ENCODE measurements at regions not wholly inside any gene's neighbourhood (a gene's known extent, or its start where the extent isn't known, plus 50 kb on each side); places are given as distances from the start of the nearest gene placed in this dataset.

- peaks cover 6% of the 10 kb centered on the region for H3K9me3 Mint-ChIP-seq (ENCODE audit: low read depth, unreplicated experiment)
- no peak overlapping the region for H3K4me3 Mint-ChIP-seq (ENCODE audit: low read depth, unreplicated experiment)
- no peaks in the 10 kb centered on the region for H3K27me3 Mint-ChIP-seq (ENCODE audit: unreplicated experiment)
- H3K4me1 Mint-ChIP-seq (ENCODE audit: low read depth, unreplicated experiment) = no peaks in the 10 kb centered on the region
- H3K36me3 Mint-ChIP-seq (ENCODE audit: insufficient read depth, unreplicated experiment) = no peaks in the 10 kb centered on the region
- TF ChIP-seq CTCF (IDR thresholded peaks at IDR 0.05; ENCODE audit: unreplicated experiment) = no peak
- intact Hi-C loops (cut with micrococcal nuclease; ENCODE audit: unreplicated experiment) = no loop called here
- BruUV-seq (replicated peaks) = no TSS peak
- DNase-seq = no peak
- no peak overlapping the region for H3K27ac Mint-ChIP-seq (ENCODE audit: unreplicated experiment)
- CTCF ChIA-PET = no interaction called here
Measured at GRCh38 chrX:7220121-7220520, 72.2 kb upstream of the PUDP start.

GRCh38 chrX:7219153-7219705, 71.3 kb upstream of the PUDP start:
- no TSS peak for BruUV-seq (replicated peaks)
- intact Hi-C loops (cut with micrococcal nuclease; ENCODE audit: unreplicated experiment) = no loop called here
- Mint-ChIP-seq H3K9me3 (ENCODE audit: low read depth, unreplicated experiment) (peaks cover 6% of the 10 kb centered on the region), H3K27ac (ENCODE audit: unreplicated experiment) (no peak overlapping the region), H3K4me3 (ENCODE audit: low read depth, unreplicated experiment) (no peak overlapping the region), H3K36me3 (ENCODE audit: insufficient read depth, unreplicated experiment) (no peaks in the 10 kb centered on the region), H3K27me3 (ENCODE audit: unreplicated experiment) (no peaks in the 10 kb centered on the region), H3K4me1 (ENCODE audit: low read depth, unreplicated experiment) (no peaks in the 10 kb centered on the region)
- CTCF ChIA-PET = no interaction called here
- no peak for DNase-seq
- no peak for TF ChIP-seq CTCF (IDR thresholded peaks at IDR 0.05; ENCODE audit: unreplicated experiment)

DNA sequence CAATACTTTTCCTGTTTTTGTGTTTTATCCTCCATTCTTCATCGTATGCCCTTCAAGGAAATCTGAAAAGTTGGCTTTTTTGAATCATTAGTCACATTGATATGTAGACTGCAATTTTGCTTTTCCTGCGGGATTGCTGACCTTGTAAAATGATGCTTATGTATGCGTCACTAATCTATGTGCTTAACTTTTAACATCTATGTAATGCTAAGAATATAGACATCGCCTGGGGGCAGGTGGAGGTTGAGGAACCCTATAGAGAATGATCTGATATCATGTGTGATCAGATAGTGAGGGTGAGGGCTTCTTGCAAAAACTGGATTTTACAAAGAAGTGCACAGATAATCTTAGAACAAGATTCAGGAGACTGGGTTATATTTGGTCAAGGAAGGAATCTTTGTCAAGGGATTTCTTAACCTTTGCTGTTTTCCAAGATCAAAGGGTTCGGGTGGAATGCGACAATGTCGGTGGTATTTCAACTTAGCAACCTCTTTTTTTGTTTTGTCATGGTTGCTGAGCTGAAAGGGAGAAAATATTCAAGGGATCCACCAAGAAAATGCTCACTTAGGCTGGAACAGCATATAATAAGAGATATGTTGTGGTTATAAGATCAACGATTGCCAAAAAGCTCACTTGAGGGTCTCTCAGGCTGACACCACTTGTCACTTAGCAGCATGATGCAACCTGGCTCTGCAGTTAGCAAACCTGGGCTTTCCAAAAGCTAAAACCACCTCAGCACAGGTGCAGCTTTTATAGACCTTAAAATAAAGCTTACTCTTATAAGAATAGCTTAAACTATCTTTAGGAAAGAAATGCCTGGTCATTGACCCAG, 70.6 kb upstream of the PUDP start:
- no peaks in the 10 kb centered on the region for H3K4me1 Mint-ChIP-seq (ENCODE audit: low read depth, unreplicated experiment)
- CTCF ChIA-PET = no interaction called here
- TF ChIP-seq CTCF (IDR thresholded peaks at IDR 0.05; ENCODE audit: unreplicated experiment) = no peak
- H3K36me3 Mint-ChIP-seq (ENCODE audit: insufficient read depth, unreplicated experiment) = no peaks in the 10 kb centered on the region
- DNase-seq = no peak
- H3K9me3 Mint-ChIP-seq (ENCODE audit: low read depth, unreplicated experiment) = peaks cover 6% of the 10 kb centered on the region
- intact Hi-C loops (cut with micrococcal nuclease; ENCODE audit: unreplicated experiment) = no loop called here
- no peak overlapping the region for H3K4me3 Mint-ChIP-seq (ENCODE audit: low read depth, unreplicated experiment)
- no peak overlapping the region for H3K27ac Mint-ChIP-seq (ENCODE audit: unreplicated experiment)
- no TSS peak for BruUV-seq (replicated peaks)
- H3K27me3 Mint-ChIP-seq (ENCODE audit: unreplicated experiment) = no peaks in the 10 kb centered on the region

DNA sequence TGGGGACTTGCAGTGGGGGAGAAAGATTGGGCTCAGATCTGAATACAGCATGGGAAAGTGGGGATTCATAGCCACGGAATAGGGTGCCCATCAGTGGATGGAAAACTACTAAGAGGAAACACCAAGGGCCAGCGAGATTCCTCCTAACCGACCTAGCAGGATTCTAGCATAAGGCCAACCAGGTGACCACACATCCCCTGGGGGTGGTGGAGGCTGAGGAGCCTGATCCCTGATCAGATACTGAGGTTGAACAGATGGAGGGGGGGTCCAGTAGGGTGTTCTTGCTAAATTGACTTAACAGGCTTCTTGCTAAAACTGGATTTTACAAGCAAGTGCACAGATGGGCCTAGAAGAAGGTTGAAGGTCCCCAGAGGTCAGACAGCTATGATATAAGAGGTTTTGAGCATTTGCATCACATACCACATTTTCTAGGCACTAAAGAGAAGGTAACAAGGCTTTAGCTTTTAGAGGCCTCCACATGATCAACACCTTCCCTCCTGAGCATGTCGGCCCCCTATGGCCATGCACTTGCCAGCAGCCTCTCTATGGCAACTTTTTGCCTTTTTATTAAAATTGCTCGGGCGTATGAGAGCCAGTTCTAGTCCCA, 69.1 kb upstream of the PUDP start:
- H3K36me3 Mint-ChIP-seq (ENCODE audit: insufficient read depth, unreplicated experiment) = no peaks in the 10 kb centered on the region
- H3K4me3 Mint-ChIP-seq (ENCODE audit: low read depth, unreplicated experiment) = no peak overlapping the region
- no TSS peak for BruUV-seq (replicated peaks)
- no peak for TF ChIP-seq CTCF (IDR thresholded peaks at IDR 0.05; ENCODE audit: unreplicated experiment)
- no peaks in the 10 kb centered on the region for H3K27me3 Mint-ChIP-seq (ENCODE audit: unreplicated experiment)
- no peaks in the 10 kb centered on the region for H3K4me1 Mint-ChIP-seq (ENCODE audit: low read depth, unreplicated experiment)
- H3K9me3 Mint-ChIP-seq (ENCODE audit: low read depth, unreplicated experiment) = peaks cover 6% of the 10 kb centered on the region
- DNase-seq = no peak
- intact Hi-C loops (cut with micrococcal nuclease; ENCODE audit: unreplicated experiment) = no loop called here
- H3K27ac Mint-ChIP-seq (ENCODE audit: unreplicated experiment) = no peak overlapping the region
- CTCF ChIA-PET = no interaction called here
